HG03097 (cell line): ENCODE measurements at regions not wholly inside any gene's neighbourhood (a gene's known extent, or its start where the extent isn't known, plus 50 kb on each side); places are given as distances from the start of the nearest gene placed in this dataset.

ENCODE experiments used
- ATAC-seq: cut with Tn5 transposase; IDR thresholded peaks from one replicate; pipeline ENCODE4 v1.9.1; 2021; ENCODE audit not compliant: unreplicated experiment, low FRiP score

DNA sequence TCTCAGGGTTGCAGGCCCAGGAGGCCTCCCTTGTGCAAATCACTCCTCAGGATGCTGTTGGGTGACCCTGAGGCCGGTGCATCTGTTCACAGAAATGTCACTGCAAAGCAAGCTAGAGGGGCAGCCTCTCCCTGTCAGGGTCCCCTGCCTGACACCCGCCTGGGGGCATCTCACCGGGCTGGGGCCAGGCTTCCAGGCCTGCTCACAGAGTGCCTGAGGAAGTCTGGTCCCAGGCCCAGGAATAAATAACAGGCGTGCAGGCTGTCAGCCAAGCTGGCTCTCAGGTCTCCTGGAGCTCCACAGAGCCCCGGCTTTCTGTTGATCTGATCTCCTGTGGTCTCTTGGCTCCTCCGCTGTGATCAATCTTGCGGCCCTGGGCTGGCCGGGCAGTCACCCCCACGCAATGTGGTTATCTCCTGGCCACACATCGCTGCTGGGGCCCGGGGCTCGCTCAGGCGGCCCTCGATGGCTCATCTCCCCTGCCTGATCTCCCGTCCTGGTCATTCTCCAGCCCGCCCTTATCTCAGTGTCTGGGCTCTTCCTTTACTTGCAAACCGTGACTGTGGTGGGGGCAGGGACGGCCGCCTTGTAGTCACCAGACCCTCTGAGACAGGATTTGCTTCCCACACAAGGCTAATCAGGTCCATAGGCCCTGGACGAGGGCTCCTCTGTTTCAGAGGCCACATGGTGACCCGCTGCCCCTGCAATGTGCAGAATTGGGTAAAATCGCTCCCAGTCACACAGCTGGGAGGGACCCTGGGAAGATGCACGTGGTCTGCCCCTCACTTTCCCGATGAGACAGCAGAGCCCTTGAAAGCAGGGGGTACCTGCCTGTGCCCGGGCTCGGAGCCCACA, 231.2 kb upstream of the GSE1 start:
- no peak for ATAC-seq

DNA sequence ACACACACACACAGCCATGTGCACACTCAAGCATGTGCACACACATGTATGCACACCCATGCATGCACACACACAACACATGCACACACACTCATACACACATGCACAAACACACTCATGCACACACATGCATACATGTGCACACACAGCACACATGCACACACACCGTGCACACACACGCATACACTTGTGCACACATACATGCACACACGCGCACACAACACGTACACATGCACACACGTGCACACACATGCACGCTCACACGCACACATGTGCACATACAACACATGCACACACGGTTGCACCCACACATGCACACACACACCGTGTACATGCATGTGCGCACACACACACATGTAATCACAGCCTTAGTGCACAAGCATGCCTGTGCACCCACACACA, 230.4 kb upstream of the GSE1 start:
- no peak for ATAC-seq

DNA sequence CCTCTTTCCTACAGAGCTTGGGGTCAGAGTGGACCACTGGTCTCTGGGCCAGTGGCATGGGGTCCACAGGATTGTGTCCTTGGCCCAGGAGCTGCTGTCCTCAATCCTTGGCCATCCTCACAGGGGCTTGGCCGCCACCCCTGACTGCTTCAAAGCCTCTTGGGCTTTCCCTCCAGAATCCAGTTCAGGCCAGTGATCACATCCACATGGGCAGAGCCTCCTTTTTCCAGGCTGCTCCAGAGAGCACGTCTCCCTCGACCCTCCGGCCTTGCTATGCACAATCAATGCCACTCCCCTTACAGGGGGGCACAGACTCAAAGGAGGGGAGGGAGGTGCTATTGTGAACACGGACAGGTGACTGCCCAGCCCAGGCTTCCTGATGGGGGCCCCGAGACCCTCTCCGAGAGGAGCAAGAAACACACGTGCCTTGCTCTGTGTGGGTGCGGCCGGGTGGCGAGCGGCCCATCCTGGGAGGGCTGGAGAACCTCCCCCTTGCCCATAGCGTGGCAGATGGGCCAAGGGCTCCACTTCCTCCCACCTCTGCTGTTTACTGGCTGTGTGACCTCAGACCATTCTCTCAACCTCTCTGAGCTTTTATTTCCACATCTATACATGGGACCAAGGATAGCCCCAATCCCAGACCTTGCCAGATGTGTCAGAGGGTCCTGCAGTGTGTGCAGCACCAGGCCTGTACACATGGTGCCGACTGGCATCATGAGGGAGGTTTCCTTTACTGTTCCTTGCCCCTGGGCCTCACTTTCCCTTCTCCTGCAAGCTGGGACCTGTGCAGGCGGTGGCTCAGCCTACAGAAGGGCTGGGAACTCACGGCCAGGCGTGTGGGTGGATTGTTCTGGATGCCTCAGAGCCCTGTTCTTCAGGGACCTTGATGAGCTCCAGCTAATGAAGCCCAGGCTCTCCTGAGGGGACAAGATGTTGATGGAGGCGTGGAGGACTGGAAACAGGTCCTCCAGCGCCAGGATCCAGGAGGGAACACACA, 229.0 kb upstream of the GSE1 start:
- ATAC-seq = no peak

DNA sequence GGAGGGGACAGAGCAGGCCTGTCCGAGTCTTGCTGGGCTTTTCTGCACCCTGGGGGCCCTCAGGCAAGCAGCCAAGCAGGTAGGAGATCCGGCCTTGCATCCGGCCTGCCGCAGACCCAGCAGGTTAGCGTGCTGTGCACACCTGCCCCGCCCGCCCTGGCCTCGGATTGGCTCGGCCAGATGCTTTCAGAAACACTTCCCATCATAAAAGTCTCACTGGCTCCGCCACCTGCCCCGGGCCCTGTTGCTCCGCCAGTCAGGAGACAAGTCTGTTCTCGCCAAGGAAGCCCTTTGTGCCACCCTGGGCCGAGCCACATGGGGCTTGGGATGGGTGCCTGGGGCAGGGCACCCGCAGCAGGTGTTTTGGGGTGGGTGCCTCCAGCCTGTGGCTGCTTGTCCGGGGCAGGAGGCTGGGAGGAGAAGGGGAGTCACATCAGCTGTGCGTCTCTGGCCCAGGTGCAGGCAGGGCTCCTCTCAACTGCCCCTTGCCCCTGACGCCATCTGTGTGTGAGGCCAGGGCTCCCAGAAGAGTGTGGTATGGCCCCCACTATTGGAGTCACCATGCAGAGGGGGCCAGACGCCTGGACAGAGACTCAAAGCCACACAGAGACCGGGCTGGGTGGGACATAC, 228.2 kb upstream of the GSE1 start:
- ATAC-seq = no peak

DNA sequence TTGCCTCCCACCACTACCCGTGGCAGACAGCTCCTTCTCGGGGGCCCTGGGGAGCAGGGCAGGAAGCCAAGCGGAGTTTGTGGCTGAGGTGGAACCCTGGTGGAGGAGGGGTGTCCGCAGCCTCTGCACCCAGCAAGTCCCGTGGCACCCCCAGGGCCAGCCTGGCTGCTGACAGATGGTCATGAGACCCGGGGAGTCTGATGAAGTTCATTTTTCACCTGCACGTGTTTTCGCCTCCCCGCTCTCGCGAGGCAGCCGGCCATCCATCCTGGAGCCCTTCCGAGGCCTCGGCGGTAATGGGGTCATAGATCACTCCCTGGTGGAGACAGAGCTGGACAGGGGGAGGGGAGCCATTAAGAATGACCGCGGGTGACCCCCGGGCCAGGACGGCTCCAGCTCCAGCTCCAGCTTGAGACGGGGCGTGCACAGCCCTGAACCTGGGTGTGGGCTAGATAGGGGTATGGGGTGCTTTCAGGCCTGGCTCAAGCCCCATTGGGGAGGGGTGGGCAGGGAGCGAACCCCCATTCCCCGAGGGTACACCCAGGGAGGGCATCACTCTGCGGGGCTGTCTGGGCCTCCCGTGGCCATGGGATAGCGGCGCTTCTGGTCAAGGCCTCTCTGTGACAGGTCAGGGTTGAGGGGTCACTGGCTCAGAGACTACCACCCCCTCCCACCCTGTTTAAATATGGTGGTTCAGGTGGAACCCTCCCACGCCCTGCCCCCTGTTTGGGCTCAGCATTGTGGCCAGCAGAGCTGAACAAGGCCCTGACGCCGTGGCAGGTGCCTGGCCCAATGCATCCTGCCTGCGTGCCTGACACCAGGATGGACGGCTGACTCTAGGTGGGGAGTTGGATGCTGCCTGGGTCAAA, 227.4 kb upstream of the GSE1 start:
- no peak for ATAC-seq

DNA sequence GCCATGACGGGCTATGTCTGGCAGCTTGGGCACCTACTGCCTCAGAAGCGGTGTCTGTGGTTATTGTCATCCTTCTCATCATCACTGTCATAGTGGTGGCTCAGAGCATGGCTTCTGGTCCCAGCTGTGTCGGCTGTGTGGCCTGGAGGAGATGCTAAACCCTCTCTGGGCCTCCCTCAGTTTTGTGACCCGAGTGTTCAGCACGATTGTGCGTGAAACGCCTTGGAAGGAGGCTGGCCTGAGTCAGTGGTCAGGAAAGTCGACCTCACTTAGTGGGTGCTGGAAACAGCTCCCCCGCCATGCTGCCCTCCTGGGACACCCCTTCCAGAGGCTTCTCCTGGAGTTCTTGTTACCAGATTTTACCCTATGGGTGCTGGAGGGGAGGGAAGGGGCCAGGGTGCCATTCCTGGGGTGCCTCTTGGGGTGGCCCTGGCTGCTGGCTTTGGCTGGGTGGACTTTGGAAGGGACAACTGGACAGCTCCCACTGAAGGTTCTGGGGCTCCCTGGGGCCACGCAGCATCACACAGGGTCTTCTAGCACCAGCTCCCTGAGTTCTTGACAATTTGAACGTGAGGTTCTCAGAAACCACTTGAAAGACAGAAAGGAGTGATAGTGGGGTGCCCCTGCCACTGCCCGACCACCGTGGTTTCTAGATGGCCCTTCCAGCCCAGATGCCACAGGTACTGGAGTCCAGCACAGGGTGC, 226.5 kb upstream of the GSE1 start:
- ATAC-seq = no peak

DNA sequence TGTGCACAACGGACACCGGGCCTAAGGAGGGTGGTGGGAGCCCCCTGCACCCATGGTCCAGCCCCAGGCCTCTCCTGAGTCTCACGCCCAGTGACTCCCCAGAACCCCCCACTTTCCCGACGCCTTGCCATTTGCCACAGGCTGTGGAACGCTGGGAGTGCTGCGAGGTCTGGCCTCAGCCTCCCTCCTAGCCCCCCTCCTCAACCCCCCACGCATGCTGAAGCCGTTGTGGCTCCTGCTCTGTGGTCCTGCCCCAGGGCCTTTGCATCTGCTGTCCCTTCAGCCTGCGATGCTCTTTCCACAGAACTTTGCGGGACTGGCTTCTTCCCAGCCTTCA, 226.0 kb upstream of the GSE1 start:
- ATAC-seq = no peak

DNA sequence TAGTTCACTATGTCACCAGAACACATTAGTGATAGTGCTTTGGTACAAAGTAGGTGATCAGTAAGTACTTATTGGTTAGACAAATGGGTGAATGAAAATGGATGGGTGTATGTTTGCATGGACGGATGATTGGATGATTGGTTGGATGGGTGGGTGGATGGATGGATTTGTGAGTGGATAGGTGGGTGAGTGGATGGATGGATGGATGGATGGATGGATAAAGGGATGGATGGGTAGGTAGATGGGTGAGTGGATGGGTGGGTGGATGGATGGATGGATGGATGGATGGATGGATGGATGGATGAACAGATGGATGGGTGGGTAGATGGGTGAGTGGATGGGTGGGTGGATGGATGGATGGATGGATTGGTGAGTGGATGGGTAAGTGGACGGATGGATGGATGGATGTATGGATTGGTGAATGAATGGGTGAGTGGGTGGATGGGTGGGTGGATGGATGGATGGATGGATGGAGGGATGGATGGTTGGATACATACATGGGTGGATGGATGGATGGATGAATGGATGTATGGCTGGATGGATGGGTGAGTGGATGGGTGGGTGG, 225.3 kb upstream of the GSE1 start:
- no peak for ATAC-seq

DNA sequence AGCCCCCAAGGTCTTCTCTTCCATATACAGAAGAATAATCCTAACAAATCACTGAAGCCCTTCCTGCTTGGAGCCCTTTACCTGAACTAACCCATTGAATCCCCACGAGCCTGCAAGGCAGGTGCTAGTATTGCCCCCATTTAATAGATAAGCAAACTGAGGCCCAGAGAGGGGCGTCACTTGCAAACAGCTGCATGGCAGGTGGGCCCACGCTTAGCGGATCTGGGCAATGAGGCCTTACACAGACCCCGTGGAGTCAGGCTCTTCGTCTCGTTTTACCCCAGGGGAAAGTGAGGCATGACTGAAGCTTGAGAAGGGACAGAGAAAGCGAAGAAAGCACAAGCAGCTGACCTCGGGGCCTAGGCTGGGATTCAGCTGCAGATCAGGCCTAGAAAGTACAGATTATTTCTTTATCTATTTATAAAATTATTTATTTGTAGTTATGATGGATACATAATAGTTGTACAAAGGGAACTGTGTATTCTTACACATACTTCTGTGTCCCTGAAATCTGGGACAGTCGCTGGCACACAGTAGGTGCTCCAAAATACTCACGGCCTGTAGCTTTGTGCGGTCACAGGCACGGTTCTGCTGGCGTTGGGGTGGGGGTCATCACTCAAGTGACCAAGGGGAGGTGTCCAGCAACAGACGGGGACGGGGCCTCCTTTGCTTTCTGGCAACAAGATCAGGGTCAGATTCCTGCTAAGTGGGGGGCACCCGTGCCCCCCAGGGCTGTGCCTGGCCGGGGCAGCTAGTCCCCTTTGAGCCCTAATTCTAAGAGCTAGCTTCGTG, 223.2 kb upstream of the GSE1 start:
- ATAC-seq = no peak

DNA sequence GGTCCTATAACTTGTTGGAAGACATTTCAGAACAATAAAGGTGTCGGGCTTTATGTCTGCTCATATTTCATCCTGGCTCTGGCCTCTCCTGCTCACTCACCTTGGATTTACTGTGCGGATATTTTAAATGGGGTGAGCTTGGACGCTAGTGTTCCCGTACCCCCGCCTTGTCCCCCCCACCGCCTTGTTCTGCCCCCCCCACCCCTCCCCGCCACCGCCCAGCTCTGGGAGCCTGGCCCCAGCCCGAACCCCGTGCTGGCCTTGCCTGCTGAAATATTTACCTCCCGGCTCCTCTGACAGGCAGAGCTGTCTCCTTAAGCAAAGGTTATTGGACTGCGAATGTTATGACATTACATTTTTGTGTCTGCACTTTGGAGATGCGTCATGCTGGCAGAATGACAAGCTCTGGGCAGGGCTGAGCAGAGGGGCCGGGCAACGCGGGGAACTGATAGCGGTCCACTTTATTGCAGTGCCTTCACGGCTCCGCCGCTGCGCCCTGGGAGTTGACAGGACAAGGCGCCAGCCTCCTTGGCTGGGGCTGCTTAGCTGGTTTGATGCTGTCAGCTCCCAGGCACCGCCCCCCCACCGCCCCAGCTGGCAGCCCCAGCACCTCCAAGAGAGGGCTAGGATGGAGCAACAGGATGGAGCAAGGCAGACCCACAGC, 222.5 kb upstream of the GSE1 start:
- no peak for ATAC-seq

DNA sequence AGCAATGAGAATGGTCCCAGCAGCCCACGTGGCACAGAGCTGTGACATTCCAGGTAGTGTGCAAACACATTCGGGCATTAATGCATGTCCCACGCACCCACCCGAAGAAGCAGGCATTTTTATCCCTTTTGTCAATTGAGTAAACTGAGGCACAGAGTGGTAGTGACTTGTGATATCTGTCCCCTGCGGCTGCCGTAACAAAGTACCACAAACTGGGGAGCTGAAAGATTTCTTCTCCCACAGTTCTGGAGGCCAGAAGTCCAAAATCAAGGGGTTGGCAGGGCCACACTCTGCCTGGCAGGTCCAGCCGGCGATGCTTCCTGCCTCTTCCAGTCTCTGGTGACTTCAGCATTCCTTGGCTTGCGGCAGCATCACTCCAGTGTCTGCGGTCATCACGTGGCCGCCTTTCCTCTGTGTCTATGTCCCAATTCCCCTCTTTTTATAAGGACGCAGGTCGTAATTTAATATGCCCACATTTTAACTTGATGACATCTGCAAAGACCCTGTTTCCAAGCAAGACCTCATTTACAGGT, 221.9 kb upstream of the GSE1 start:
- ATAC-seq = no peak

DNA sequence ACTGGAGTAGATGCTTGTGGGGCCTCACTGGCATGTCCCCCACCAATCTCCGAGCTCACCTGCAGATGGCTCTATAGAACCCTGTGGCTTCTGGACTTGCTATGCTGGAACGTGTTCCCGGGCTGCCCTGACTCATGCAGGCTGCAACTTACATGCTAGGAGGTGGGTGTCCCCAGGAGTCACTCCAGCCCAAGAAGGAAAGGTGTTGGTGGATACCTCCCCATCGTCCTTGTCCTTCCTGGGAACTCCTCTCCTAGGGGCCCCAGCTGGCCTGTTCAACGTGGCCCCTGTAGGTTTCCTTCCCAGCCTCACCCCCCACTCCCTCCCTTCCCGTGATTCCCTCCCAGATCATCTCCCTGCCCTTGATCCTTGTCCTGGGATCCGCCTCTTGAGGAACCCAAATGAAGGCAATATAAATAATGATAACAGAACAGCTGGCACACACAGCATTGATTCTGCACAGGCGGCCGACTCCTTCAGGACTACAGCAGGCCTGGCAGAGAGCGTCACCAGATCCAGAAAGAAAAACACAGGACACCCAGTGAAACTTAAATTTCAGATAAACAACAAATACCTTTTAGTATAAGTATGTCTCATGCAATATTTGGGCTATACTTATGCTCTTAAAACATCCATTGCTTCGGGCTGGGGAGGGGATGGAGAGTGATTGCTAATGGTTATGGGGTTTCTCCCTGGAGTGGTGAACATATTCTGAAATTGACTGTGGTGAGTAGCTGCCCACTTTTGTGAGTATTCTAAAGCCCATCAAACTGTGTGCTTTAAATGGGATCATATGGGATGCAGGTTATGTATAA, 221.1 kb upstream of the GSE1 start:
- ATAC-seq = no peak

DNA sequence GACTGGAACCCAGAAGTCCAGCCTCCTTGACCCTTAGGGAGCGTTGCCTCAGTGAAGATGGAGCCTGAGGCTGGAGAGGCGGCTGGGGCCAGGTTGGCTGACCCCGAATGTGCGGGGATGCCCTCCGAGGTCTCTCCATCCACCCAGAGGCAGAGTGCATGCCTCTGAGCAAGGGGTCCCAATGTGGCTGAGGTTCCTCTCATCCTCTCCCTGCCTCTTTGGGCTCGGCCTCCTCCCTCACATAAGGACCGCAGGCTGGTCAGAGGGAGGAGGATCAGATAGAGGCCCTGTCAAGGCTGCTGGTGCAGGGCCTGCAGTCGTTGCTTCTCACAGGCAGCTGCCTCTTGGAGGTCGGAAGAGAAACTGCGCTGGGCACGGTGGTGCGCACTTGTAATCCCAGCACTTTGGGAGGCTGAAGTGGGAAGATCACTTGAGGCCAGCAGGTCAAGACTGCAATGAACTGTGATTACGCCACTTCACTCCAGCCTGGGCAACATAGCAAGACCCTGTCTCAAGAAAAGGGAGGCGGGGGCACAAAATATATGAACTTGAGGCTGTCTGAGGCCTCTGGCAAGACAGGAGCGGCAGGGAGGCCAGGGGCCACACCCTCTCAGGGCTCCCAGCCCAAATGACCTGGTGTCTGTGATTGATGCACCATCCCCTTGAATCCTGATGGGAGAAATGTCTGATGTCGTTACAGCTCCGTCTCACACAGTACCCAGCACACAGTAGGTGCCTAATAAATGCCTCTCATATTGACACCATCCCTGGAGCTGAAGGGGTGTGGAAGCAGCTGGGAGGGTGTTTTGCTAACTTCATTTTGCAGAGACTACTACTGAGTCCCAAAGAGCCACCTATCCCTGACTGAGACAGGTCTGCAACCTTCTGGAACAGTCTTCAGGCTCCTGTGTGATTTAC, 220.1 kb upstream of the GSE1 start:
- no peak for ATAC-seq

DNA sequence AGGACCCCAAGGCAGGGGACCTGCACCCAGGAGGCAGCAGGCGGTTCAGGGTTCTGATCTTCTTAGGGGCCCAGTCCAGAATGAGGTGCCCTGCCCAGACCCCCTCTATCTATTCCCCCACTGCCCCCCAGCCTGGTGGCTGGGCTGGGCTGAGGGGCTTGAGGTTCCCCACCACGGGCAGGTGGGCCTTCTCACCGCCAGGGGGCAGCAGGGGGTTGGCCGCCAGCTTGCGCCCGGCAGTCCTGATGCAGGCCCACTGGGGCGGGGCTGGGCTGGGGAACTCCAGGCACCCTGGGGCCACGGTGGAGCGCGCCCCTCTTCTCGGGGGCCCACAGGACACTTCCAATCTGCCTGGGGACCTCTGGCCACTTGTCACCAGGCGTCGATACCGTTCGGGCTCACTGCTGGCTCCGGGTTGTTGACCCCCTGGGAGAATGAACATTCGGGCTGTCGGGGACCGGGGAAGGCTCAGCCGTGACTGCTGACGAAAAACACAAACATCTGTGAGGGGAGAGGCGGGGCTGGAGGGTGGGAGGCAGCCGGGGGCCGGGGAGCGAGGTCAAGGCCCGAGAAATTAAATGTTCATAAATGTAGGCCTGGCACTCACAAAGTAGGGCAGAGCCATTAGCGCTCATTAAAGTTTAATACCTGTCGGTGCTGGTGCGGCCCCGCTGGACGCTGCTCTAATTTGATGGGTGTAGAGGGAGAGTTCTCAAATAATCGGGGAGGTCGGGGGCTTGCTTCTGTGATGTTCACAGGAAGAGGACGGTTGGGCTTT, 219.3 kb upstream of the GSE1 start:
- ATAC-seq = no peak
